Common myeloid progenitor, CD34-positive (primary cell): ENCODE measurements at regions not wholly inside any gene's neighbourhood (a gene's known extent, or its start where the extent isn't known, plus 50 kb on each side); places are given as distances from the start of the nearest gene placed in this dataset.

Experiments
- CTCF ChIA-PET: fragments of 350-600 bp; sonication (Branson Sonifier 250); formaldehyde crosslinking; loops from one replicate; lab custom pipeline; 2021; ENCODE audit warnings: antibody characterized with exemption; lab: Charles Lee
- POLR2A ChIA-PET: fragments of 350-600 bp; sonication (Branson Sonifier 250); formaldehyde crosslinking; loops from one replicate; lab custom pipeline; 2021; ENCODE audit warnings: antibody characterized with exemption; lab: Charles Lee
- DNase-seq, 3 donors: peaks; one replicate each; pipeline versions ENCODE4 v3.0.0 to v3.0.0-alpha.2; 2013
- H3K27ac ChIP-seq, 2 experiments: 1 replicate in 1 of 2; 2 replicates in 1 of 2; pipeline ENCODE4 v1.7.0; 2013; ENCODE audit warnings: inconsistent platforms in 2 of 2, low read length in 2 of 2, mild to moderate bottlenecking in 2 of 2, low read depth in 1 of 2, moderate library complexity in 1 of 2; ENCODE audit not compliant: severe bottlenecking in 2 of 2, insufficient read depth in 1 of 2, poor library complexity in 1 of 2
- H3K27me3 ChIP-seq, 5 experiments: replicated peaks in 2 of 5; 1 replicate in 3 of 5; 2 replicates in 2 of 5; pipeline versions ENCODE4 v1.6.1 to v1.7.0; 2013; ENCODE audit warnings: low read length in 4 of 5, mild to moderate bottlenecking in 2 of 5, moderate library complexity in 2 of 5, inconsistent platforms in 1 of 5; ENCODE audit not compliant: insufficient read depth in 5 of 5, control insufficient read depth in 4 of 5
- H3K36me3 ChIP-seq, 4 experiments: 1 replicate in 2 of 4; 2 replicates in 2 of 4; pipeline versions ENCODE4 v1.6.1 to v1.7.0; 2013; ENCODE audit warnings: low read length in 3 of 4, control low read depth in 1 of 4, mild to moderate bottlenecking in 1 of 4; ENCODE audit not compliant: control insufficient read depth in 4 of 4, insufficient read depth in 4 of 4
- H3K4me1 ChIP-seq, 4 experiments: 1 replicate in 3 of 4; 2 replicates in 1 of 4; pipeline versions ENCODE4 v1.6.1 to v1.7.1; 2013; ENCODE audit warnings: low read length in 3 of 4, mild to moderate bottlenecking in 3 of 4, control low read depth in 1 of 4, inconsistent platforms in 1 of 4, moderate library complexity in 1 of 4; ENCODE audit not compliant: control insufficient read depth in 4 of 4, insufficient read depth in 4 of 4; ENCODE audit errors: control extremely low read depth in 1 of 4
- H3K4me3 ChIP-seq, 7 experiments: 1 replicate in 4 of 7; 2 replicates in 3 of 7; pipeline versions ENCODE4 v1.5.1 to v1.7.0; 2013; ENCODE audit warnings: mild to moderate bottlenecking in 7 of 7, low read length in 6 of 7, moderate library complexity in 6 of 7, inconsistent platforms in 2 of 7, low read depth in 2 of 7, control low read depth in 1 of 7; ENCODE audit not compliant: insufficient read depth in 4 of 7, control insufficient read depth in 1 of 7; ENCODE audit errors: extremely low read depth in 1 of 7
- H3K9me3 ChIP-seq, 5 experiments: 1 replicate in 4 of 5; 2 replicates in 1 of 5; pipeline versions ENCODE4 v1.6.1 to v1.7.1; 2013; ENCODE audit warnings: low read length in 4 of 5, mild to moderate bottlenecking in 2 of 5, inconsistent platforms in 1 of 5, low read depth in 1 of 5, moderate library complexity in 1 of 5; ENCODE audit not compliant: control insufficient read depth in 4 of 5, insufficient read depth in 2 of 5; ENCODE audit errors: control extremely low read depth in 1 of 5
- WGBS: methylation state at CpG from one replicate; pipeline ENCODE4 v1.1.5; 2013; ENCODE audit not compliant: insufficient coverage; 5-methylcytosine and 5-hydroxymethylcytosine counted together

GRCh38 chr14:29123017-29123416 lies 356.4 kb downstream of the FOXG1 start:
- ChIA-PET POLR2A (no interaction called here), CTCF (no interaction called here)
- Histone ChIP-seq H3K36me3 (no peaks in the 10 kb centered on the region), H3K27ac (no peak overlapping the region), H3K4me1 (no peaks in the 10 kb centered on the region), H3K9me3 (no peaks in the 10 kb centered on the region), H3K4me3 (no peak overlapping the region), H3K27me3 (no peaks in the 10 kb centered on the region)
- WGBS, result no CpG with 5 or more reads among the region's 1 CpG
- no peak for DNase-seq

- DNase-seq, result no peak
- POLR2A ChIA-PET, result no interaction called here
- H3K27ac ChIP-seq, result no peak overlapping the region
- no peaks in the 10 kb centered on the region for H3K9me3 ChIP-seq
- no peaks in the 10 kb centered on the region for H3K27me3 ChIP-seq
- no peak overlapping the region for H3K4me3 ChIP-seq
- CTCF ChIA-PET, result no interaction called here
- H3K4me1 ChIP-seq, result no peaks in the 10 kb centered on the region
- H3K36me3 ChIP-seq, result no peaks in the 10 kb centered on the region
- WGBS, result 80% methylated on average over 1 of the region's 4 CpGs
Observed at GRCh38 chr14:29126361-29126760, 359.8 kb downstream of the FOXG1 start.

GRCh38 chr14:29126865-29127264 lies 360.3 kb downstream of the FOXG1 start:
- H3K9me3 ChIP-seq, result no peaks in the 10 kb centered on the region
- no peaks in the 10 kb centered on the region for H3K4me1 ChIP-seq
- POLR2A ChIA-PET, result no interaction called here
- CTCF ChIA-PET, result no interaction called here
- H3K27ac ChIP-seq, result no peak overlapping the region
- no peak overlapping the region for H3K4me3 ChIP-seq
- H3K36me3 ChIP-seq, result no peaks in the 10 kb centered on the region
- no CpG with 5 or more reads among the region's 2 CpGs for WGBS
- no peak for DNase-seq
- no peaks in the 10 kb centered on the region for H3K27me3 ChIP-seq

- no peak overlapping the region for H3K27ac ChIP-seq
- H3K4me3 ChIP-seq, result no peak overlapping the region
- ChIA-PET CTCF (no interaction called here), POLR2A (no interaction called here)
- no peak for DNase-seq
- no peaks in the 10 kb centered on the region for H3K36me3 ChIP-seq
- H3K9me3 ChIP-seq, result no peaks in the 10 kb centered on the region
- H3K4me1 ChIP-seq, result no peaks in the 10 kb centered on the region
- H3K27me3 ChIP-seq, result no peaks in the 10 kb centered on the region
- WGBS, result 43% methylated on average over 3 of the region's 3 CpGs
Observed at GRCh38 chr14:29140016-29140415, 373.4 kb downstream of the FOXG1 start.

GRCh38 chr14:29144621-29145020 lies 378.0 kb downstream of the FOXG1 start:
- Histone ChIP-seq H3K27me3 (no peaks in the 10 kb centered on the region), H3K4me3 (no peak overlapping the region), H3K4me1 (no peaks in the 10 kb centered on the region), H3K27ac (no peak overlapping the region), H3K36me3 (no peaks in the 10 kb centered on the region), H3K9me3 (no peaks in the 10 kb centered on the region)
- DNase-seq, result no peak
- no CpG with 5 or more reads among the region's 2 CpGs for WGBS
- CTCF ChIA-PET, result no interaction called here
- POLR2A ChIA-PET, result no interaction called here

- Histone ChIP-seq H3K4me3 (no peak overlapping the region), H3K27me3 (no peaks in the 10 kb centered on the region), H3K4me1 (no peaks in the 10 kb centered on the region), H3K27ac (no peak overlapping the region), H3K36me3 (no peaks in the 10 kb centered on the region), H3K9me3 (no peaks in the 10 kb centered on the region)
- POLR2A ChIA-PET, result no interaction called here
- WGBS, result no CpG with 5 or more reads among the region's 2 CpGs
- no peak for DNase-seq
- CTCF ChIA-PET, result no interaction called here
Observed at GRCh38 chr14:29148221-29148620, 381.6 kb downstream of the FOXG1 start.

- no peak for DNase-seq
- CTCF ChIA-PET, result no interaction called here
Observed at GRCh38 chr14:29149798-29150197, 383.2 kb downstream of the FOXG1 start.

More at GRCh38 chr14:29149798-29150197, 383.2 kb downstream of the FOXG1 start:
- Histone ChIP-seq H3K36me3 (no peaks in the 10 kb centered on the region), H3K4me3 (no peak overlapping the region), H3K27me3 (no peaks in the 10 kb centered on the region), H3K9me3 (no peaks in the 10 kb centered on the region), H3K27ac (no peak overlapping the region), H3K4me1 (no peaks in the 10 kb centered on the region)
- POLR2A ChIA-PET, result no interaction called here
